Mucosa of rectum (tissue), 2 donors: ENCODE measurements at regions not wholly inside any gene's neighbourhood (a gene's known extent, or its start where the extent isn't known, plus 50 kb on each side); places are given as distances from the start of the nearest gene placed in this dataset.

Experiments
- H3K27ac ChIP-seq, 2 donors: one replicate each; pipeline ENCODE4 v1.7.0; 2013; ENCODE audit warnings: inconsistent platforms in 2 of 2, low read depth in 2 of 2, low read length in 2 of 2
- H3K27me3 ChIP-seq, 2 donors: one replicate each; pipeline ENCODE4 v1.7.0; 2013; ENCODE audit warnings: low read length in 2 of 2; ENCODE audit not compliant: control insufficient read depth in 2 of 2, insufficient read depth in 2 of 2
- H3K36me3 ChIP-seq, 2 donors: one replicate each; pipeline ENCODE4 v1.7.0; 2013; ENCODE audit warnings: low read length in 2 of 2; ENCODE audit not compliant: control insufficient read depth in 2 of 2, insufficient read depth in 2 of 2
- H3K4me1 ChIP-seq, 2 donors: one replicate each; pipeline ENCODE4 v1.7.0; 2013; ENCODE audit warnings: low read length in 2 of 2, mild to moderate bottlenecking in 1 of 2; ENCODE audit not compliant: control insufficient read depth in 2 of 2, insufficient read depth in 2 of 2
- H3K4me3 ChIP-seq, 2 donors: one replicate each; pipeline ENCODE4 v1.7.0; 2013; ENCODE audit warnings: low read length in 2 of 2
- H3K9ac ChIP-seq, 2 donors: one replicate each; pipeline ENCODE4 v1.7.0; 2013; ENCODE audit warnings: low read length in 2 of 2, low read depth in 1 of 2, mild to moderate bottlenecking in 1 of 2
- H3K9me3 ChIP-seq, 2 donors: one replicate each; pipeline ENCODE4 v1.7.0; 2013; ENCODE audit warnings: low read length in 2 of 2; ENCODE audit not compliant: control insufficient read depth in 2 of 2
- donor health status: healthy.
- donor health status: Normal muscosa, but diverticular disease.

DNA sequence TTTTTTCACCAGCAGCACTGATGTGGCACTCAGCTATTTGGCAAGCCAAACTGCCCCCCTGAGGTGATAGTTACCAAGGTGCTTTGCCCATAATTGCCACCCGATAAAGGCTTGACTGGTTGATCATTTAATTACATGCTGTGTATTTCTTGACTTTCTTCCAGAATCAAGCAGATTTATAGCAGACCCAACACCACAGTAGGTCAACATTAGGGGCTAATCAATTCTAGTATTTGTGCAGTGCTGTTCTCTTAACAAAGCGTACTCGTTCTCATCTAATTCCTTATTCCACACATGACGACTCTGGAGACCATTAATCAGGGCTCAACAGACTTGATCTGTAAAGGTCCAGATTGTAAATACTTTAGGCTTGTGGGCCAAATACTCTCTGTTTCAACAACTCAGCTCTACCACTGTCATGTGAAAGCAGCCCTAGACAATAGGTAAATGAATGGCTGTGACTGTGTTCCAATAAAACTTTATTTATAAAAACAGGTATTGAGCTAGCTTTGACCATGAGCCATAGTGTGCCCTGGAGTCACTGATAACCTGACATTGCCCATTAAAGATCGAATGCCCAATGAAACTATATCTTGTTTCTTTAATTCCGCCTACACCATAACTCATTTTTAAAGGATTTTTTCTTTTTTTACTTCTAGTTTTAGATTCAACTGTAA lies 119.1 kb upstream of the TMC3 start:
- Histone ChIP-seq H3K4me1 (no peaks in the 10 kb centered on the region), H3K9ac (no peak overlapping the region), H3K27me3 (no peaks in the 10 kb centered on the region), H3K27ac (no peak overlapping the region), H3K9me3 (no peaks in the 10 kb centered on the region), H3K4me3 (no peak overlapping the region), H3K36me3 (no peaks in the 10 kb centered on the region)

GRCh38 chr15:81492331-81492968 lies 118.4 kb upstream of the TMC3 start:
- Histone ChIP-seq H3K27ac (no peak overlapping the region), H3K27me3 (no peaks in the 10 kb centered on the region), H3K36me3 (no peaks in the 10 kb centered on the region), H3K4me1 (no peaks in the 10 kb centered on the region), H3K4me3 (no peak overlapping the region), H3K9me3 (no peaks in the 10 kb centered on the region), H3K9ac (no peak overlapping the region)

DNA sequence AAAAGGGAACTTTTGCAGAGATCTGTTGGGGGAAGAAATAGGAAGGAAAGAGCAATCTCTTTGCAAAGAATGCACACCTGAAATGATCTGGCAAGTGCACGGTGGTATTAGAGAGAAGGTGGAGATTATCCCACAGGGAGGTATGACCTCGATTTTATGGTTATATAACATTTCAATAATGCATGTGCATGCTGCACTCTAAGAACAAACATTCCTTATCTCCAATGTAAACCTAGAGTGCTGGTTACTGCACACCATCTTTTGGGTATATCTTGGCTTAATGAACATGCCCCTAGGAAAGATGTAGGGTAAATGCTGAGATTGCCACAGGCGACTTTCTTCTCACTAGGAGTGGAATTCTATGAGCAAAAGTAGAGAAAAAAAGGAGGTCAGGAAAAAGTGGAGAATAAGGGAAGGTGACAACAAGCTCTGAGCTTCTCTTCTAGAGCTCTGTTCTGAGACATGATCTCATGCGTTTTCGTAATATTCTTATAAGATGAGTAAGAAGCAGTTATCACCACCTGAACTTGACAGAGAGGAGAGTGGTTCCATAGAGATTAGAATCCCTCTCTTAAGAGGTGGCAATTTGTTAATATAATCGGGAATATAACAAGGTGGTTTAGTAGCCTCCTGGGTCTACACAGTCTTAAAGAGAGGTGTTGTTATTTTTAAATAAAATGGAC lies 117.5 kb upstream of the TMC3 start:
- H3K36me3 ChIP-seq, result no peaks in the 10 kb centered on the region
- H3K27me3 ChIP-seq, result no peaks in the 10 kb centered on the region
- no peaks in the 10 kb centered on the region for H3K9me3 ChIP-seq
- no peaks in the 10 kb centered on the region for H3K4me1 ChIP-seq
- H3K4me3 ChIP-seq, result no peak overlapping the region
- H3K9ac ChIP-seq, result no peak overlapping the region
- no peak overlapping the region for H3K27ac ChIP-seq

DNA sequence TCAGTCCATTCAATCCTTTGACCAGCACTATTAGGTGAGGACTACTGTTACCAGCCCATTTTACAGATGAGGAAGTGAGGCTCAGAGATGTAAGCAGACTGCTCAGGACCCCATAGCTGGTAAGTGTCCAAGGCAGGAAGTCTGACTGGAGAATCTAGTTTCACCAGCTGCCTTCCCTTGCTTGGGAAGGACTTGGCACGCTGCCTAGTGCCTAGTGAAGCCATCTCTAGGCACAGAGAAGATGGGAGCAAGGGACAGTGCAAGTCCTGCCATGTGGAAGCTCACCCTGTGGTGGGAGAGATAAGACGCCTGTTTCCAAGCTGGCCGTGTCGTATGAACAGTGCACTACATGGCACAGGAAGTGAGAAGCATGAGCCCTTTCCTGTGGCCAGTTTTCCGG lies 111.8 kb upstream of the TMC3 start:
- no peaks in the 10 kb centered on the region for H3K9me3 ChIP-seq
- H3K9ac ChIP-seq, result no peak overlapping the region
- H3K4me3 ChIP-seq, result no peak overlapping the region
- H3K36me3 ChIP-seq, result no peaks in the 10 kb centered on the region
- no peaks in the 10 kb centered on the region for H3K4me1 ChIP-seq
- H3K27ac ChIP-seq, result no peak overlapping the region
- H3K27me3 ChIP-seq, result no peaks in the 10 kb centered on the region

- no peaks in the 10 kb centered on the region for H3K27me3 ChIP-seq
- no peaks in the 10 kb centered on the region for H3K4me1 ChIP-seq
- H3K36me3 ChIP-seq, result no peaks in the 10 kb centered on the region
- H3K4me3 ChIP-seq, result no peak overlapping the region
- H3K9ac ChIP-seq, result no peak overlapping the region
- H3K9me3 ChIP-seq, result no peaks in the 10 kb centered on the region
- H3K27ac ChIP-seq, result no peak overlapping the region
These were observed 110.3 kb upstream of the TMC3 start for GRCh38 chr15:81484086-81484955.

DNA sequence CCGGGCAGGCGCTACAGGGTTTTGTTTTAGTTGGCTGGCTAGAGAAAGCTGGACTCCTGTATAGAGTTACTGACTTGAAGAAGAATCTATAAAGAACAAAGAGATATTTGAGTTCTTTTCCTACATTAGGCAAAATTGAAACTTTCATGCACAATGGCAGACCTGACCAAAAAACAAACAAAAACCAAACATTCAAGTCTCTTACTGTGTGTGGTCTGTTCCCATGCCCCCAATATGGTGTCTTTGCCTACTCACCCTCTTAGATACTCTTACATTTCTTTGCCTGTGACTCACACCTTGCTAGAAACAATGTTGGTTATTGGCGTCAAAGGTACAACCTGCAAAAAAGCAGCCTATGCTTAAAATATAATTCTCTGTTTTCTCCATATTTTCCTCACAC lies 109.5 kb upstream of the TMC3 start:
- H3K27me3 ChIP-seq, result no peaks in the 10 kb centered on the region
- no peaks in the 10 kb centered on the region for H3K4me1 ChIP-seq
- no peaks in the 10 kb centered on the region for H3K36me3 ChIP-seq
- H3K27ac ChIP-seq, result no peak overlapping the region
- no peaks in the 10 kb centered on the region for H3K9me3 ChIP-seq
- H3K9ac ChIP-seq, result no peak overlapping the region
- H3K4me3 ChIP-seq, result no peak overlapping the region

- Histone ChIP-seq H3K9ac (no peak overlapping the region), H3K4me3 (no peak overlapping the region), H3K4me1 (no peaks in the 10 kb centered on the region), H3K36me3 (no peaks in the 10 kb centered on the region), H3K27ac (no peak overlapping the region), H3K9me3 (no peaks in the 10 kb centered on the region), H3K27me3 (no peaks in the 10 kb centered on the region)
These were observed 107.3 kb upstream of the TMC3 start for GRCh38 chr15:81481346-81481745.

- no peaks in the 10 kb centered on the region for H3K4me1 ChIP-seq
- H3K9me3 ChIP-seq, result no peaks in the 10 kb centered on the region
- H3K36me3 ChIP-seq, result no peaks in the 10 kb centered on the region
- H3K27me3 ChIP-seq, result no peaks in the 10 kb centered on the region
- H3K4me3 ChIP-seq, result no peak overlapping the region
- H3K9ac ChIP-seq, result no peak overlapping the region
- no peak overlapping the region for H3K27ac ChIP-seq
These were observed 106.6 kb upstream of the TMC3 start for GRCh38 chr15:81480645-81481053.

- no peaks in the 10 kb centered on the region for H3K4me1 ChIP-seq
- no peak overlapping the region for H3K4me3 ChIP-seq
- no peaks in the 10 kb centered on the region for H3K27me3 ChIP-seq
- H3K9ac ChIP-seq, result no peak overlapping the region
- no peaks in the 10 kb centered on the region for H3K36me3 ChIP-seq
- H3K9me3 ChIP-seq, result no peaks in the 10 kb centered on the region
- no peak overlapping the region for H3K27ac ChIP-seq
These were observed 104.3 kb upstream of the TMC3 start for GRCh38 chr15:81478354-81478753.

- Histone ChIP-seq H3K36me3 (no peaks in the 10 kb centered on the region), H3K9ac (no peak overlapping the region), H3K4me3 (no peak overlapping the region), H3K9me3 (no peaks in the 10 kb centered on the region), H3K27me3 (peaks cover 0 to 3% of the 10 kb centered on the region in 2 donors), H3K27ac (no peak overlapping the region), H3K4me1 (no peaks in the 10 kb centered on the region)
These were observed 101.9 kb upstream of the TMC3 start for GRCh38 chr15:81475926-81476325.
